ENCODE measurements at regions not wholly inside any gene's neighbourhood (a gene's known extent, or its start where the extent isn't known, plus 50 kb on each side); places are given as distances from the start of the nearest gene placed in this dataset.

DNA sequence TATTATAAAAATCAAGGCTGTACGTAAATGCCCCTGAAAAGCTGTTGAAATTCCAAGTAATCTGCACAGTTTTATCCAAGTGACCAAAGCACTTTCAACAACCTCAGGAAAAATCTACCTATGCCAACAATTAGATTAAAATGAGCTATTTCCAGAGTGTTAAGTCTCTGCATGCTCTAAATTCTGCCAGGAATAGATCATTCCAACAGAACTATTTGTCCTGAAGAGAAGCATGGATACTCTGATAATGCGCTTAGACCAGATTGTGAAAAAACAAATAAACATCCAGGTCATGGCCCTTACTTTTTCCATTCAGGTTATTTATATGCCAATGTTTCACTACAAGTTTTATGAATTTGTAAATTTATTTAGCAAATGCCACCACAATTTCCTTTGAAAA, 59.1 kb downstream of the PLK2 start:
- Mint-ChIP-seq H3K27ac (no peak overlapping the region), H3K27me3 (no peaks in the 10 kb centered on the region), H3K4me3 (no peak overlapping the region), H3K9me3 (ENCODE audit: insufficient read depth) (no peaks in the 10 kb centered on the region), H3K4me1 (no peaks in the 10 kb centered on the region)
- no peak for DNase-seq
- Histone ChIP-seq H3K27ac (ENCODE audit: low read length in 2 of 2) (no peak overlapping the region), H3K36me3 (replicated peaks in 1 of 2; ENCODE audit: control extremely low read depth in 1 of 2, control insufficient read depth in 1 of 2, extremely low read depth in 1 of 2, insufficient read depth in 2 of 2, low read length in 1 of 2) (no peaks in the 10 kb centered on the region), H3K79me2 (ENCODE audit: control insufficient read depth, insufficient read depth, low read length) (no peaks in the 10 kb centered on the region), H3K9me3 (ENCODE audit: control extremely low read depth in 1 of 3, control insufficient read depth in 2 of 3, insufficient read depth in 1 of 3, low read length in 2 of 3) (no peaks in the 10 kb centered on the region), H3K27me3 (replicated peaks in 1 of 4; ENCODE audit: control extremely low read depth in 1 of 4, control insufficient read depth in 3 of 4, insufficient read depth in 4 of 4, low read length in 3 of 4) (peaks cover 0 to 3% (median 0%) of the 10 kb centered on the region in 4 experiments), H4K20me1 (ENCODE audit: control insufficient read depth, insufficient read depth, low read length, poor library complexity, severe bottlenecking) (no peaks in the 10 kb centered on the region), H3K4me2 (replicated peaks; ENCODE audit: low read depth, low read length, poor library complexity, severe bottlenecking) (no peak overlapping the region), H3K9ac (ENCODE audit: low read length) (no peak overlapping the region), H3K4me3 (ENCODE audit: control extremely low read depth in 1 of 5, extremely low read depth in 1 of 5, insufficient read depth in 1 of 5, low read depth in 2 of 5, low read length in 4 of 5) (no peak overlapping the region), H3K4me1 (ENCODE audit: control insufficient read depth in 2 of 2, insufficient read depth in 2 of 2, low read length in 2 of 2) (no peaks in the 10 kb centered on the region), H2AFZ (ENCODE audit: insufficient read depth, low read depth, low read length, poor library complexity, severe bottlenecking) (no peak overlapping the region)
- TF ChIP-seq EZH2 (IDR thresholded peaks at IDR 0.05; ENCODE audit: borderline replicate concordance, insufficient read depth, low read depth, low read length, poor library complexity, severe bottlenecking): no peak
- TF ChIP-seq, protein P1, sequence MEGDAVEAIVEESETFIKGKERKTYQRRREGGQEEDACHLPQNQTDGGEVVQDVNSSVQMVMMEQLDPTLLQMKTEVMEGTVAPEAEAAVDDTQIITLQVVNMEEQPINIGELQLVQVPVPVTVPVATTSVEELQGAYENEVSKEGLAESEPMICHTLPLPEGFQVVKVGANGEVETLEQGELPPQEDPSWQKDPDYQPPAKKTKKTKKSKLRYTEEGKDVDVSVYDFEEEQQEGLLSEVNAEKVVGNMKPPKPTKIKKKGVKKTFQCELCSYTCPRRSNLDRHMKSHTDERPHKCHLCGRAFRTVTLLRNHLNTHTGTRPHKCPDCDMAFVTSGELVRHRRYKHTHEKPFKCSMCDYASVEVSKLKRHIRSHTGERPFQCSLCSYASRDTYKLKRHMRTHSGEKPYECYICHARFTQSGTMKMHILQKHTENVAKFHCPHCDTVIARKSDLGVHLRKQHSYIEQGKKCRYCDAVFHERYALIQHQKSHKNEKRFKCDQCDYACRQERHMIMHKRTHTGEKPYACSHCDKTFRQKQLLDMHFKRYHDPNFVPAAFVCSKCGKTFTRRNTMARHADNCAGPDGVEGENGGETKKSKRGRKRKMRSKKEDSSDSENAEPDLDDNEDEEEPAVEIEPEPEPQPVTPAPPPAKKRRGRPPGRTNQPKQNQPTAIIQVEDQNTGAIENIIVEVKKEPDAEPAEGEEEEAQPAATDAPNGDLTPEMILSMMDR (IDR thresholded peaks at IDR 0.05): no peak
- CTCF ChIA-PET: no interaction called here
- POLR2A ChIA-PET: no interaction called here
- no CpG with 5 or more reads among the region's 2 CpGs for WGBS (ENCODE audit: insufficient coverage)
- intact Hi-C loops (cut with micrococcal nuclease): no loop called here
- no peak for ATAC-seq (ENCODE audit: low read depth)

DNA sequence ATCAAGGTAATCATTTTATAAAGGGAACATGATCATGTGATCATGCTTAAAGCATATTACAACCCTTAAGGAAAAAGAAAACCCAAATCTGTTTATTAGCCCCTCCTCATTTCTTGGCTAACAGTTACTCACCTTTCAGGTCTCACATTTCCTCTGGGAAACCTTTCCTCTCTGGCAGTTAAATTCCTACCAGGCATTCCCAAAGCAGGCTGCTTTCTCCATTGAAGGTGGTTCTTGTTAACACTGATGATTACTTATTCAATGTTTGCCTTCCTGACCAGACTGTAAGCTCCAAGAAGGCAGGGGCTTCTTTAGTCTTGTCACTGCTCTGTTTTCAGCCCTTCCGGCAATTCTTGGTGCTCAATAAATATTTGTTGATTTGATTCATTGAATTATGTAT, 59.9 kb downstream of the PLK2 start:
- no peak overlapping the region for H3K4me3 Mint-ChIP-seq

More for the DNA sequence above, 59.9 kb downstream of the PLK2 start:
- TF ChIP-seq, protein P1 (IDR thresholded peaks at IDR 0.05): no peak
- no peak for TF ChIP-seq EZH2 (IDR thresholded peaks at IDR 0.05; ENCODE audit: borderline replicate concordance, insufficient read depth, low read depth, low read length, poor library complexity, severe bottlenecking)
- no peak overlapping the region for H3K27ac Mint-ChIP-seq
- Histone ChIP-seq H3K4me2 (replicated peaks; ENCODE audit: low read depth, low read length, poor library complexity, severe bottlenecking) (no peak overlapping the region), H3K27ac (ENCODE audit: low read length in 2 of 2) (no peak overlapping the region), H3K36me3 (replicated peaks in 1 of 2; ENCODE audit: control extremely low read depth in 1 of 2, control insufficient read depth in 1 of 2, extremely low read depth in 1 of 2, insufficient read depth in 2 of 2, low read length in 1 of 2) (no peaks in the 10 kb centered on the region), H3K9ac (ENCODE audit: low read length) (no peak overlapping the region), H3K79me2 (ENCODE audit: control insufficient read depth, insufficient read depth, low read length) (no peaks in the 10 kb centered on the region), H4K20me1 (ENCODE audit: control insufficient read depth, insufficient read depth, low read length, poor library complexity, severe bottlenecking) (no peaks in the 10 kb centered on the region), H3K27me3 (replicated peaks in 1 of 4; ENCODE audit: control extremely low read depth in 1 of 4, control insufficient read depth in 3 of 4, insufficient read depth in 4 of 4, low read length in 3 of 4) (peaks cover 0 to 3% (median 0%) of the 10 kb centered on the region in 4 experiments), H3K4me3 (ENCODE audit: control extremely low read depth in 1 of 5, extremely low read depth in 1 of 5, insufficient read depth in 1 of 5, low read depth in 2 of 5, low read length in 4 of 5) (no peak overlapping the region), H2AFZ (ENCODE audit: insufficient read depth, low read depth, low read length, poor library complexity, severe bottlenecking) (no peak overlapping the region), H3K9me3 (ENCODE audit: control extremely low read depth in 1 of 3, control insufficient read depth in 2 of 3, insufficient read depth in 1 of 3, low read length in 2 of 3) (no peaks in the 10 kb centered on the region), H3K4me1 (ENCODE audit: control insufficient read depth in 2 of 2, insufficient read depth in 2 of 2, low read length in 2 of 2) (no peaks in the 10 kb centered on the region)
- no peaks in the 10 kb centered on the region for H3K4me1 Mint-ChIP-seq
- H3K9me3 Mint-ChIP-seq (ENCODE audit: insufficient read depth): no peaks in the 10 kb centered on the region
- DNase-seq (no peak), ATAC-seq (ENCODE audit: low read depth) (no peak)
- no CpG with 5 or more reads among the region's 1 CpG for WGBS (ENCODE audit: insufficient coverage)
- POLR2A ChIA-PET: no interaction called here
- H3K27me3 Mint-ChIP-seq: no peaks in the 10 kb centered on the region
- intact Hi-C loops (cut with micrococcal nuclease): no loop called here
- CTCF ChIA-PET: no interaction called here
